ENCODE measurements at regions not wholly inside any gene's neighbourhood (a gene's known extent, or its start where the extent isn't known, plus 50 kb on each side); places are given as distances from the start of the nearest gene placed in this dataset.

GRCh38 chr3:74897006-74897405 is 282.5 kb upstream of the CNTN3 start:
- no peak; the same call in 1 of the 2 replicates for TF ChIP-seq CTCF (IDR thresholded peaks at IDR 0.05; ENCODE audit: low read depth, low read length)
- no peak for DNase-seq (ENCODE audit: extremely low read depth, low read depth)

- no peak for TF ChIP-seq CTCF (IDR thresholded peaks at IDR 0.05; ENCODE audit: low read depth, low read length)
- no peak for DNase-seq (ENCODE audit: extremely low read depth, low read depth)
Observed at GRCh38 chr3:74891312-74891711, 276.9 kb upstream of the CNTN3 start.

- peak; percentile 50 for TF ChIP-seq CTCF (IDR thresholded peaks at IDR 0.05; ENCODE audit: low read depth, low read length)
Observed at GRCh38 chr3:74883690-74884089, 269.2 kb upstream of the CNTN3 start.

GRCh38 chr3:74883222-74883621 is 268.8 kb upstream of the CNTN3 start:
- no peak for TF ChIP-seq CTCF (IDR thresholded peaks at IDR 0.05; ENCODE audit: low read depth, low read length)
- DNase-seq (ENCODE audit: extremely low read depth, low read depth): no peak

More at GRCh38 chr3:74883690-74884089, 269.2 kb upstream of the CNTN3 start:
- DNase-seq (ENCODE audit: extremely low read depth, low read depth): no peak

- no peak for TF ChIP-seq CTCF (IDR thresholded peaks at IDR 0.05; ENCODE audit: low read depth, low read length)
- DNase-seq (ENCODE audit: extremely low read depth, low read depth): no peak
Observed at GRCh38 chr3:74880237-74880636, 265.8 kb upstream of the CNTN3 start.

- DNase-seq (ENCODE audit: extremely low read depth, low read depth): no peak
- no peak for TF ChIP-seq CTCF (IDR thresholded peaks at IDR 0.05; ENCODE audit: low read depth, low read length)
Observed at GRCh38 chr3:74866357-74867030, 252.0 kb upstream of the CNTN3 start.

GRCh38 chr3:74862476-74862875 is 248.0 kb upstream of the CNTN3 start:
- DNase-seq (ENCODE audit: extremely low read depth, low read depth): no peak
- TF ChIP-seq CTCF (IDR thresholded peaks at IDR 0.05; ENCODE audit: low read depth, low read length): no peak
